ENCODE measurements at regions not wholly inside any gene's neighbourhood (a gene's known extent, or its start where the extent isn't known, plus 50 kb on each side); places are given as distances from the start of the nearest gene placed in this dataset.

DNA sequence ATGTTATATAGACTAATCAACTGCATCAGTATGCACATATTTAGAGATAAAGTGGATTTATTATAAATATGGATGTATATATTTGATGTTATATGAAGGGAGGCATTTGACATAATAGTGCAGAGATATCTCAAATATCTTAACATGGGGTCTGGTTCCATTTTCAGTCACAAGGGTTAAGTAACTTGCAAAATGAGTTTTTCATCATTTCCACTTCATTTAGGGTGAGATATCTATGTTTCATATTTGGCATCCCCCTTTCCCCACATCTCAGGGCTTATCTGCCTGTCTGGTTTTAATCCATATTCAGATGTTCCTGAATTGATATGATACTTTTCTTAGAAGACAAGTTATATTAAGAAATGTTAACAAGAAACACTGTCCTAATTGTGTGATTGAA is 2141.2 kb downstream of the PCDH9 start:
- Mint-ChIP-seq H3K27ac (no peak overlapping the region), H3K36me3 (ENCODE audit: low read depth) (peaks cover 6% of the 10 kb centered on the region; the same call in 1 of the 2 replicates), H3K9me3 (no peaks in the 10 kb centered on the region; the same call in 1 of the 2 replicates), H3K4me1 (ENCODE audit: low read depth) (no peaks in the 10 kb centered on the region), H3K27me3 (ENCODE audit: insufficient read depth) (no peaks in the 10 kb centered on the region), H3K4me3 (no peak overlapping the region)
- DNase-seq: no peak
- TF ChIP-seq, protein P1, sequence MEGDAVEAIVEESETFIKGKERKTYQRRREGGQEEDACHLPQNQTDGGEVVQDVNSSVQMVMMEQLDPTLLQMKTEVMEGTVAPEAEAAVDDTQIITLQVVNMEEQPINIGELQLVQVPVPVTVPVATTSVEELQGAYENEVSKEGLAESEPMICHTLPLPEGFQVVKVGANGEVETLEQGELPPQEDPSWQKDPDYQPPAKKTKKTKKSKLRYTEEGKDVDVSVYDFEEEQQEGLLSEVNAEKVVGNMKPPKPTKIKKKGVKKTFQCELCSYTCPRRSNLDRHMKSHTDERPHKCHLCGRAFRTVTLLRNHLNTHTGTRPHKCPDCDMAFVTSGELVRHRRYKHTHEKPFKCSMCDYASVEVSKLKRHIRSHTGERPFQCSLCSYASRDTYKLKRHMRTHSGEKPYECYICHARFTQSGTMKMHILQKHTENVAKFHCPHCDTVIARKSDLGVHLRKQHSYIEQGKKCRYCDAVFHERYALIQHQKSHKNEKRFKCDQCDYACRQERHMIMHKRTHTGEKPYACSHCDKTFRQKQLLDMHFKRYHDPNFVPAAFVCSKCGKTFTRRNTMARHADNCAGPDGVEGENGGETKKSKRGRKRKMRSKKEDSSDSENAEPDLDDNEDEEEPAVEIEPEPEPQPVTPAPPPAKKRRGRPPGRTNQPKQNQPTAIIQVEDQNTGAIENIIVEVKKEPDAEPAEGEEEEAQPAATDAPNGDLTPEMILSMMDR (IDR thresholded peaks at IDR 0.05): no peak

DNA sequence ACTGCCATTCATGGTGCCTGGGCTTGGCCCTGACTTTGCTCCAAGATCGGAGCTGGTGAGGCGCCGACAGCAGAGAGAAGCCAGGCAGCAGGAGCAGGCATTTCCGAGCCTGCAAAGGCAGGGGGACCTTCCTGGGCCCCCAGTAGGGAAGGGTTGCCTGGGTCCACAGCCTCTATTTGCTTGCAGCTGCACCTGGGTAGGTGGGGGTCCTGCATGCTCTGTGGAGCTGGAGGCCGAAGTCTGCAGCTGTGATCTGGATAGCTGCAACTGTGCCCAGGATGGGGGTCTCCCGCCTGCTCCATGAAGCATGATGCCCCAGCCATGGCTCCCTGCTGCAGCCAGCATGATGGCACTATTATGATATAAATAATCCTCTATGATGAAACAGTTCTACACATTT is 2144.2 kb downstream of the PCDH9 start:
- H3K27me3 Mint-ChIP-seq (ENCODE audit: insufficient read depth): no peaks in the 10 kb centered on the region
- H3K4me1 Mint-ChIP-seq (ENCODE audit: low read depth): no peaks in the 10 kb centered on the region
- no peaks in the 10 kb centered on the region for H3K36me3 Mint-ChIP-seq (ENCODE audit: low read depth)
- no peaks in the 10 kb centered on the region for H3K9me3 Mint-ChIP-seq
- no peak overlapping the region for H3K27ac Mint-ChIP-seq
- no peak overlapping the region for H3K4me3 Mint-ChIP-seq
- no peak for DNase-seq
- TF ChIP-seq, protein P1 (IDR thresholded peaks at IDR 0.05): no peak

DNA sequence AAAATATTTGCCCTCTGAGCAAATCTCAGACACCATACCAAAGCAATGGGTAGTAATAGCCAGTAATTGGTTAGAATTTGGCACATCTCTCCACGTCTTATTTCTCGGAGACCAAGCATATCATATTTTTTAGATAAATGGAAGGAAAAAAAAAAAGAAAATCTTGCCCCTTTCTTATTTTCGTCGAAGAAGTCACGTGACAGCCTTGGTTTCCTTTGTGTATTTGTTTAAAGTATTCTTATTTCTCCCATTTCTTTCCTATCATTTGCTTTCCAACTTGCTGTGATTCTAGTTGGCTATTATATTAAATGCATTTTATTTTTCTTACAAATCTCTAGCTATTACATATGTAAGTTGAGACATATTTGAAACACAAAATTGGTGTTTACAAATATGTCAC is 2155.9 kb downstream of the PCDH9 start:
- Mint-ChIP-seq H3K36me3 (ENCODE audit: low read depth) (no peaks in the 10 kb centered on the region), H3K27me3 (ENCODE audit: insufficient read depth) (no peaks in the 10 kb centered on the region), H3K9me3 (no peaks in the 10 kb centered on the region), H3K4me3 (no peak overlapping the region), H3K27ac (no peak overlapping the region), H3K4me1 (ENCODE audit: low read depth) (no peaks in the 10 kb centered on the region)
- DNase-seq: no peak
- TF ChIP-seq, protein P1 (IDR thresholded peaks at IDR 0.05): no peak

DNA sequence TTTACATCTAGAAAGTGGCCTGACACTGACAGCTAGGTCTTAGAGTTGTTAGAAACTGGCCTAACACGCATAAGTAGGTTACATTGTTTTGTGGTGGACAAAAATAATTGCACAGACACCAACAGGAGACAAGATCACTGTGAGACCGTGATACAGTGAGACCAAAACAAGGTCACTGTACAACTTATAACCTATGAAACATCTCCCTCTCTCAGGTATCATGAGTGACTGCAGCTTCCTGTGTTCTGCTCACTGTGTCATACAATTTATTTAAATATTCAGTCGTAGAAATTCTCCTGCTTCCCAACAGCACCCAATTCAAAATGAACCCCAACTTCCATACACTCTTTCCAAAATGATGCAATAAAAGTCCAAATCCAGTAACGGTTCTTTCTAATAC is 2165.2 kb downstream of the PCDH9 start:
- Mint-ChIP-seq H3K36me3 (ENCODE audit: low read depth) (no peaks in the 10 kb centered on the region), H3K27me3 (ENCODE audit: insufficient read depth) (no peaks in the 10 kb centered on the region; the same call in 1 of the 2 replicates), H3K4me3 (no peak overlapping the region), H3K4me1 (ENCODE audit: low read depth) (peaks cover 9% of the 10 kb centered on the region; the same call in 1 of the 2 replicates), H3K27ac (no peak overlapping the region), H3K9me3 (no peaks in the 10 kb centered on the region)
- no peak for DNase-seq
- TF ChIP-seq, protein P1 (IDR thresholded peaks at IDR 0.05): no peak

DNA sequence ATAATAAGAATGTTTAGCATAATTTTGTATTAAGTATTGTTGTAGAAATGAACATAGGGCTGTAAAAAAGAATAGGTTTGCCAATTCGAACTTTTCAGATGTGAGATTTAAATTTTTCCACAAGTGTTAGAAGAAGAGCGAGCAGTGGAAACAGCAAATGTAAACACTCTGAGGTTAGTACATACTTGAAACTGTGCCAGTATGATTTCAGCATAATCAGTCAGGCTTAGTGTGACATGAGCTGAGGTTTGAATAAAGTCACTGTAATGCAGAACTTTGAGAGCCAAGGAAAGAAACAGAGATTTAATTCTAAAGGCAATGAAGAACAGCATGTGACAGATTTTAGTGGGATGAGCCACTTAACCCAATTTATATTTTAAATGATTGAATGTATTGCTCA is 2166.4 kb downstream of the PCDH9 start:
- no peaks in the 10 kb centered on the region for H3K9me3 Mint-ChIP-seq
- H3K27me3 Mint-ChIP-seq (ENCODE audit: insufficient read depth): no peaks in the 10 kb centered on the region; the same call in 1 of the 2 replicates
- no peaks in the 10 kb centered on the region for H3K36me3 Mint-ChIP-seq (ENCODE audit: low read depth)
- peaks cover 9% of the 10 kb centered on the region; the same call in 1 of the 2 replicates for H3K4me1 Mint-ChIP-seq (ENCODE audit: low read depth)
- TF ChIP-seq, protein P1 (IDR thresholded peaks at IDR 0.05): no peak
- no peak overlapping the region for H3K27ac Mint-ChIP-seq
- H3K4me3 Mint-ChIP-seq: no peak overlapping the region
- peak; percentile 20 for DNase-seq

DNA sequence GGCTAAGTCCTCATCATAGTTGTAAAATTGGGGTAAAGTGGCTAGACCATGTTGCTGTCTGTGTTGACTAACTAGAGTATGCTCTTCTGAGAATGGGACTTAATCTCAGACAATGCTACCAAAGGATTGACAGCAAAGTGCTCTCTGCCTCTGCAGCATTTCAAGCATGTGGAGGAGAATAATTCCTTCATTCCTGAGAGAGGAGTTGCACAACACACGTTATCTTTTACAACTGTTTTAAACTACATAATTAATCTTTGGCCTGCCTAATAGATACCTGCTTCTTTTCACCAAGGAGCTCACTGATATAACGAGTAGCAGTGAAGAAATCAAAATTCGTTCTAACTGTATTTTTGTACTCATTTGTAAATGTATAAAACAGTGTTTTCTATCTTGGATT is 2172.2 kb downstream of the PCDH9 start:
- Mint-ChIP-seq H3K4me1 (ENCODE audit: low read depth) (no peaks in the 10 kb centered on the region), H3K9me3 (no peaks in the 10 kb centered on the region; the same call in 1 of the 2 replicates), H3K27ac (no peak overlapping the region), H3K27me3 (ENCODE audit: insufficient read depth) (no peaks in the 10 kb centered on the region), H3K36me3 (ENCODE audit: low read depth) (no peaks in the 10 kb centered on the region), H3K4me3 (no peak overlapping the region)
- TF ChIP-seq, protein P1 (IDR thresholded peaks at IDR 0.05): no peak
- no peak for DNase-seq
